ENCODE measurements at regions not wholly inside any gene's neighbourhood (a gene's known extent, or its start where the extent isn't known, plus 50 kb on each side); places are given as distances from the start of the nearest gene placed in this dataset.
"Not testable (repeated sequence)": the region's sequence is repeated elsewhere in the genome, so short reads cannot be mapped to it uniquely, and the experiment has no call there.

DNA sequence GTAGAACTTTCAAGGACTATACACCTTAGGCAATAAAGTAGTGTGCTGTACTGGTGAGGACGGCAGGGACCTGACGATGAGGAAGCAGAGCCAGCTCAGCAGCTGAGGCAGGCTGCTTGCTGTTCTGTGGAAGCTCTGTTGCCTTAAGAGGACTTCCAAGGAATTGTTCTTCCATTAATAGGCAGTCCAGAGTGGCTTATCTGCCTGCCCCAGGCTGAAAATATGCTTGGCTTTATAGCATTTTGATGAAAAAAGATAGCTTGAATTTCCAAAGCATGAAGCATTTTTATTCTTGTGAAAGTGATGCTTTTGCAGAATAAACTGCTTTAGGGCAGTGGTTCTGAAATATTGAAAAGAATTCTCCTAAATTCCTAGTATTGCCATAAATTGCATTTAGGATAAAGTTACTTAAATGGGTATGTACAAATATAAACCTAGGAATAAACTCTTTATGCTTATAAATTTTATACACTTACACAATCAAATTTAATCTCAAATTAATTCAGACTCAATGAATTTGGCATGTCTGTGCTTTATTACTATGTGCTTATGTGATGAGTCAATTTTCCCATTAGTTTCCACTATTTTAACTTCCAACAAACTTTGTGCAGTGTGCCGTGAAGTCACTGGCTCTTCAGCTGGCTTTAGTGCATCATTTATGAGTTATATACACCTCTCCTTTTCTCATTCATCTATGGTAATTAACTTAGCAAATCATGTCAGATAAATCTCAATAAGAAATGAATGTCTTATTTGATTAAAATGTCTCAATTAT is 231.0 kb upstream of the RASGRP1 start:
- no peaks in the 10 kb centered on the region for H3K36me3 ChIP-seq (replicated peaks)
- H3K27ac ChIP-seq = no peak overlapping the region
- DNase-seq = peak; percentile 47
- in situ Hi-C loops (cut with HindIII; ENCODE audit: low pct_ligation_motif_present, low sequenced_read_pairs) = no loop called here
- TF ChIP-seq, protein P1, sequence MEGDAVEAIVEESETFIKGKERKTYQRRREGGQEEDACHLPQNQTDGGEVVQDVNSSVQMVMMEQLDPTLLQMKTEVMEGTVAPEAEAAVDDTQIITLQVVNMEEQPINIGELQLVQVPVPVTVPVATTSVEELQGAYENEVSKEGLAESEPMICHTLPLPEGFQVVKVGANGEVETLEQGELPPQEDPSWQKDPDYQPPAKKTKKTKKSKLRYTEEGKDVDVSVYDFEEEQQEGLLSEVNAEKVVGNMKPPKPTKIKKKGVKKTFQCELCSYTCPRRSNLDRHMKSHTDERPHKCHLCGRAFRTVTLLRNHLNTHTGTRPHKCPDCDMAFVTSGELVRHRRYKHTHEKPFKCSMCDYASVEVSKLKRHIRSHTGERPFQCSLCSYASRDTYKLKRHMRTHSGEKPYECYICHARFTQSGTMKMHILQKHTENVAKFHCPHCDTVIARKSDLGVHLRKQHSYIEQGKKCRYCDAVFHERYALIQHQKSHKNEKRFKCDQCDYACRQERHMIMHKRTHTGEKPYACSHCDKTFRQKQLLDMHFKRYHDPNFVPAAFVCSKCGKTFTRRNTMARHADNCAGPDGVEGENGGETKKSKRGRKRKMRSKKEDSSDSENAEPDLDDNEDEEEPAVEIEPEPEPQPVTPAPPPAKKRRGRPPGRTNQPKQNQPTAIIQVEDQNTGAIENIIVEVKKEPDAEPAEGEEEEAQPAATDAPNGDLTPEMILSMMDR (IDR thresholded peaks at IDR 0.05; ENCODE audit: low read depth, low read length, missing control alignments) = no peak
- no peaks in the 10 kb centered on the region for H3K27me3 ChIP-seq (replicated peaks)
- no peak overlapping the region for H3K4me3 ChIP-seq (ENCODE audit: low read depth, low read length)

DNA sequence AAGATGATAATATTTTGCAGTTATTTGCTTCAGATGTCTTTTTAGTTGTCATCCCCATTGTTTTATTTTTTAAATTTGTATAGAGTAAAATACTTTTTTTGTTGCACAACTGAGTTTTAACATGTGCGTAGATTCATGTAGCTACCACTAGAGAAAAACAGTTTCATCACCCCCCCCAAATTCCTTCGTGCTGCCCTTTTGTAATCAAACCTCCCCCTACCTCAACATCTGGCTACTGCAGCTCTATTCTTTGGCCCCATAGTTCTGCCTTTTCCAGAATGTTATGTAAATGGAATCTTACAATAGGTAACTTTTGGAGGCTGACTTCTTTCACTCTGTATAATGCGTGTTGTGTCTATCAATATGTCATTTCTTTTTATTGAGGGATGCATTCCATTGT is 232.0 kb upstream of the RASGRP1 start:
- Histone ChIP-seq H3K36me3 (replicated peaks) (no peaks in the 10 kb centered on the region), H3K27ac (no peak overlapping the region), H3K27me3 (replicated peaks) (no peaks in the 10 kb centered on the region), H3K4me3 (ENCODE audit: low read depth, low read length) (no peak overlapping the region)
- TF ChIP-seq, protein P1 (IDR thresholded peaks at IDR 0.05; ENCODE audit: low read depth, low read length, missing control alignments) = no peak
- no peak for DNase-seq
- in situ Hi-C loops (cut with HindIII; ENCODE audit: low pct_ligation_motif_present, low sequenced_read_pairs) = no loop called here

DNA sequence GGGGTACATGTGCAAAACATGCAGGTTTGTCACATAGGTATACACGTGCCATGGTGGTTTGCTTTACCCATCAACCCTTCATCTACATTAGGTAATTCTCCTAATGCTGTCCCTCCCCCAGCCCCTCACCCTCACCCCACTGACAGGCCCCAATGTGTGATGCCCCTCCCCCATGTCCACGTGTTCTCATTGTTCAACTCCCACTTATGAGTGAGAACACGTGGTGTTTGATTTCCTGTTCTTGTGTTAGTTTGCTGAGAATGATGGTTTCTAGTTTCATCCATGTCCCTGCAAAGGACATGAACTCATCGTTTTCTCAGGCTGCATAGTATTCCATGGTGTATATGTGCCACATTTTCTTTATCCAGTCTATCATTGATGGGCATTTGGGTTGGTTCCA is 232.9 kb upstream of the RASGRP1 start:
- H3K27ac ChIP-seq; H3K36me3 ChIP-seq (replicated peaks); DNase-seq; H3K27me3 ChIP-seq (replicated peaks); H3K4me3 ChIP-seq (ENCODE audit: low read depth, low read length); in situ Hi-C loops (cut with HindIII; ENCODE audit: low pct_ligation_motif_present, low sequenced_read_pairs): not testable (repeated sequence)

DNA sequence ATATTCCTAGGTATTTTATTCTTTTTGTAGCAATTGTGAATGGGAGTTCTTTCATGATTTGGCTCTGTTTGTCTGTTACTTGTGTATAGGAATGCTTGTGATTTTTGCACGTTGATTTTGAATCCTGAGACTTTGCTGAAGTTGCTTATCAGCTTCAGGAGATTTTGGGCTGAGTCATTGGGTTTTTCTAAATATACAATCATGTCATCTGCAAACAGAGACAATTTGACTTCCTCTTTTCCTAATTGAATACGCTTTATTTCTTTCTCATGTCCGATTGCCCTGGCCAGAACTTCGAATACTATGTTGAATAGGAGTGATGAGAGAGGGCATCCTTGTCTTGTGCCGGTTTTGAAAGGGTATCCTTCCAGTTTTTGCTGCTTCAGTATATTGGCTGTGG is 234.6 kb upstream of the RASGRP1 start:
- H3K27me3 ChIP-seq (replicated peaks); DNase-seq; H3K4me3 ChIP-seq (ENCODE audit: low read depth, low read length); H3K27ac ChIP-seq; H3K36me3 ChIP-seq (replicated peaks); in situ Hi-C loops (cut with HindIII; ENCODE audit: low pct_ligation_motif_present, low sequenced_read_pairs): not testable (repeated sequence)

DNA sequence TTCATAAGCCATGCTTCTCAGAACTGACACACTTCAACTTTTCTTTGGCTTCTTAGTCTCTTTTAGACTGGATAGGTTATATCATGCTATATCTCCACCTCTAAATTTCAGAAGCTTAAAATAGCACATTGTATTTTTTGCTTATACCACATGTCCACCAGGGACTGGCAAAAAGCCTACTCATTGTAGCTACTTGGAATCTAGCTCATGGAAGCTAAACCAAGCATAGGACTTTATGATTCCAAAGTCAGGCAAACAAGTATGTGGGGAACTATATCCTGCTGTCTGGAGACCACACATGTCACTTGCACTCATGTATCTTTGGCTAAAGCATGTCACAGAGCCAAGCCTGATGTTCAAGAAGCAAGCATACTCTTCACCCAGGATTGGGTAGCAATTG is 245.0 kb upstream of the RASGRP1 start:
- no peak overlapping the region for H3K4me3 ChIP-seq (ENCODE audit: low read depth, low read length)
- no peak overlapping the region for H3K27ac ChIP-seq
- in situ Hi-C loops (cut with HindIII; ENCODE audit: low pct_ligation_motif_present, low sequenced_read_pairs) = no loop called here
- H3K27me3 ChIP-seq (replicated peaks) = no peaks in the 10 kb centered on the region
- H3K36me3 ChIP-seq (replicated peaks) = no peaks in the 10 kb centered on the region
- TF ChIP-seq, protein P1 (IDR thresholded peaks at IDR 0.05; ENCODE audit: low read depth, low read length, missing control alignments) = no peak
- DNase-seq = no peak

DNA sequence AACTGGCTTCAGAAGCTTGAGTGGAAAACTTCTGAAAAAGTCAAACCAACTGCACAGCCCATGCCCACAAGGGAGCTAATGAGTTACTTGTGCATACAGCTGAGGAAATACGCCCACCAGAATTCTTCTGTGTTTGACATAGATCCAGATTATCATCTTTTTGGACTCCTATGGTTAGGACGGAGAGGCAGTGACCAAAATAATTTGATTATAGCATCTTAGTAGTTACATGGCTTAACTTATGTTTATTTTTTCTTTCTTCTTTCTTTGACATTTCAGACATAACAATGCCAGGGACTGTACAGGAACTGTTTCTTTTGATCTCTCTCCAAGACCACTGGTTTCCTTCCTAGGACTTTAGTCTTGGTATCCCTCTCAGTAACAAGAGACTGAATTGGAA is 246.1 kb upstream of the RASGRP1 start:
- H3K27ac ChIP-seq = no peak overlapping the region
- H3K27me3 ChIP-seq (replicated peaks) = no peaks in the 10 kb centered on the region
- H3K4me3 ChIP-seq (ENCODE audit: low read depth, low read length) = no peak overlapping the region
- TF ChIP-seq, protein P1 (IDR thresholded peaks at IDR 0.05; ENCODE audit: low read depth, low read length, missing control alignments) = no peak
- no peaks in the 10 kb centered on the region for H3K36me3 ChIP-seq (replicated peaks)
- in situ Hi-C loops (cut with HindIII; ENCODE audit: low pct_ligation_motif_present, low sequenced_read_pairs) = no loop called here
- DNase-seq = no peak

DNA sequence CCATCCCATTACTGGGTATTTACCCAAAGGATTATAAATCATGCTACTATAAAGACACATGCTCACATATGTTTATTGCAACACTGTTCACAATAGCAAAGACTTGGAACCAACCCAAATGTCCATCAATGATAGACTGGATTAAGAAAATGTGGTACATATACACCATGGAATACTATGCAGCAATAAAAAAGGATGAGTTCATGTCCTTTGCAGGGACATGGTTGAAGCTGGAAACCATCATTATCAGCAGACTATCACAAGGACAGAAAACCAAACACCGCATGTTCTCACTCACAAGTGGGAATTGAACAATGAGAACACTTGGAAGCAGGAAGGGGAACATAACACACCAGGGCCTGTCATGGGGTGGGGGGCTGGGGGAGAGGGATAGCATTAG is 249.6 kb upstream of the RASGRP1 start:
- DNase-seq; H3K27ac ChIP-seq; in situ Hi-C loops (cut with HindIII; ENCODE audit: low pct_ligation_motif_present, low sequenced_read_pairs); H3K36me3 ChIP-seq (replicated peaks); H3K27me3 ChIP-seq (replicated peaks); H3K4me3 ChIP-seq (ENCODE audit: low read depth, low read length): not testable (repeated sequence)

Measured in brain microvascular endothelial cell (primary cell).